NCI-H69 (cell line): ENCODE measurements at regions not wholly inside any gene's neighbourhood (a gene's known extent, or its start where the extent isn't known, plus 50 kb on each side); places are given as distances from the start of the nearest gene placed in this dataset.
A peak's percentile ranks its signal among the peaks of the same experiment; 100 is the strongest.

Experiments
- DNase-seq: peaks from one replicate; lab custom pipeline; 2025; lab: John Stamatoyannopoulos, UW

DNA sequence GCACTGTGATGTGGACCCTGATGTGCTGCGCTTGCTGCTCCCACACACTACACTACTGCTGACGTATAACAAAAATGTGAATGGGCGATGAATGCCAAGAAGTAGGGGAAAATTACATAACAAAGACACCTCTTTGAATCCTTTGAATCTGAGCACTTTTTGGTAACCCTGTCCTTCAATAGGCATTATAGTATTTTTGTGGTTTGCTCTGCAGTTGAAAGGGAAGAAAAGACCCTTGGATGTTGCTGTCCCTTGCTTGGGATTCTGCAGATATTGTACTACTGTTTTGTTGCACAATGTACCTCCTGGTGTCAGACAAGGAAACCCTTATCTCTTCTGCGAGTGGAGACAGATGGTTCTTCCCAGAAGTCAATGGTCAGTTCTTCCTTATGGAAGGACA, 124.8 kb upstream of the UBE3A start:
- no peak for DNase-seq

DNA sequence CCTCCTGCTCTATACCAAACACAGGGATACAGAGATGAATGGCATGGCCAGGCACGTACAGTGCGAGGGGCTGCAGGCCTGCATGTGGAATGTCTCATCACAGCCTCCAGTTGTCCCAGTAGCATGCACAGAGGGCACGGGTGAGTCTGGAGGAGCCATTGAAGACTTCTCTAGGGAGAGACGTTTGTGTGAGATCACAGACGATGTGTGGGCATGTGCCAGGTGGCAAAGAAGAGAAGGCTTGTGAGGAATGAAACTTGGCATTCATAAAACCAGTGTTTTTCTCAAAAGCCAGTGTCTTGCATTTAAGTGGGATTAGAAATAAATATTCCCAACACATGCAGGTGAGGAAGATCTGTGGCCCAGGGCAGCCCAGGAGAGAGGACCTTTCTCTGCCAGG, 119.1 kb upstream of the UBE3A start:
- no peak for DNase-seq

GRCh38 chr15:25556136-25556535, 117.3 kb upstream of the UBE3A start:
- DNase-seq = no peak

DNA sequence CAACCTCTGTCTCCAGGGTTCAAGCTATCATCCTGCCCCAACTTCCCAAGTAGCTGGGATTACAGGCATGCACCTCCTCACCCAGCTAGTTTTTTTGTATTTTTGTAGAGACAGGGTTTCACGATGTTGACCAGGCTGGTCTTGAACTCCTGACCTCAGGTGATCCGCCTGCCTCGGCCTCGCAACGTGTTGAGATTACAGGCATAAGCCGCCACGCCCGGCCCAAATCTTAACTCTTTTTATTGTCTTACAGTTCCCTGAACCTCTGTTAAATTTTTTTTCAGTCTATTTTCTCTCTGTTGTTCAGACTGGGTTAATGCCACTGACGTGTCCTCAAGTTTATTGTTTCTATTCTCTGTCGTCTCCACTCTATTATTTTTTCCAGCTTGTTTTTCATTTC, 115.8 kb upstream of the UBE3A start:
- no peak for DNase-seq

- no peak for DNase-seq
These were observed 109.8 kb upstream of the UBE3A start for GRCh38 chr15:25548600-25548999.

GRCh38 chr15:25545889-25546288, 107.1 kb upstream of the UBE3A start:
- no peak for DNase-seq

GRCh38 chr15:25545017-25545416, 106.2 kb upstream of the UBE3A start:
- no peak for DNase-seq

DNA sequence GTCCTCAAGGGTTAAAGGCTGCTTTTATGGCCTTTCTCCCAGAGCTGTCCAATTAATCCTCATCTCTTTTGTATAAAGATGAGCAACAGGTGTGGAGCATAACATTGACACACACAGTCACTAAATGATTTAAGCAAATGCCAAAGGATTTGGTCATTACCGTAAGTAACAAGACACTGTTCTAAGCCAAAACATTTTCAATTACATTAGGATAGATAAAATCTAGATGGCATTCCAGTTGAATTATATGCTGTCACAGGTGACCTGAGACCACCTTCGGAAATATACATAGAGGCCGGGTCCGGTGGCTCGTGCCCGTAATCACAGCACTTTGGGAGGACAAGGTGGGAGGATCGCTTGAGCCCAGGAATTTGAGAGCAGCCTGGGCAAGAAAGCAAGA, 105.3 kb upstream of the UBE3A start:
- DNase-seq = no peak

- peak; percentile 7 for DNase-seq
These were observed 104.4 kb upstream of the UBE3A start for GRCh38 chr15:25543196-25543595.

DNA sequence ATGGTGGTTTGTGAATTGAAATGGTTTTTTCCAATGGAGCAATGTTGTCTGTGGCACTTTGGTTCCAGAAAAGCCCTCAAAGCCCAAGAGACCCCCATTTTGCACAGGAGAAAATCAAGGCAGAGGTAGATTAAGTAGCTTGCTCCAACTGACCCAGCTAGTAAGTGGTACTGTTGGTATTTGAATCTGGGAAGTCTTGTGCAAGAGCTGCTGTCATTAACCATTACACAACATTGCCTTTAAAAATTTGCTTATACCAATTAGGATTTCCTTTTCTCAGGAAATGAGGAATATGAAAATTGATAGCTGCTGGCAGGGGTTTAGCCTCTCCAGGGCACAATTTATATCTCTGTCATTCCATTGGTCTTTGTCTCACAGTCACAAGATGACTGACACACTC, 102.4 kb upstream of the UBE3A start:
- DNase-seq = no peak

GRCh38 chr15:25536801-25537611, 98.2 kb upstream of the UBE3A start:
- no peak for DNase-seq

DNA sequence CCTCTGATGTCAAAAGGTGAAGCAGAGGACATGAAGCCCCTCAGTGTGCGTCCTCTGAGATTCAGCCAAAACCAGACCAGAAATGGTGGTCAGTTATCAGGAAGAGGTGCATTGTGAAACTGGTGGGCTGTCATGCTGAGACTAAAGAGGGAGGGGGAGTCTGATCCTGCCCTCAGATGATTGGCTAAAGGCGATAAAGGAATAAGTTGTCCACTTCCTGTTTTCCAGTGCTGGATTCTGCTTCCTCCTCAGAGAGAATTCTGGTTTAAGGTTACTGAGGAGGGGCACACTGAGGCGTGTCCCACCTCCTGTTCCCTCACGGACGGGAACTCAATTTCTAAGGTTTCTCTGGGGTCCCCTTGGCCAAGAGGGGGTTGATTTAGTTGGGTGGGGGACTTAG, 97.0 kb upstream of the UBE3A start:
- no peak for DNase-seq

DNA sequence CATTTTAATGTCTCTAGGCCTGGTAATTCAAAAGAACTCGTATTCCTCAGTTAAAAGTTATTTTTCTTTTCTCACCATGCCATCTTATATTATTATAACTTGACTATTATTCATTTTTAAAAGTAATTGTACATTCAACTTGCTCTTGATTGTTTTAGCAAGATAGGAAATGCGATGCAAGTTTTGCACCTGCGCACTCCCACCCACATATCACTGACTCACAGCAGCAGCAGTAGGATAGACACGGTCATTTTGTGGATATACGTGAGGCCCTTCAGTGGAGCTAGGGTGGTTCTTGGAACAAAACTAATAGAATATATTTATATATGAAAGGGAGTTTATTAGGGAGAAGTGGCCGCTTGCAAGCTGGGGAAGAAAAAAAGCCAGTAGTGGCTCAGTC, 95.5 kb upstream of the UBE3A start:
- no peak for DNase-seq

DNA sequence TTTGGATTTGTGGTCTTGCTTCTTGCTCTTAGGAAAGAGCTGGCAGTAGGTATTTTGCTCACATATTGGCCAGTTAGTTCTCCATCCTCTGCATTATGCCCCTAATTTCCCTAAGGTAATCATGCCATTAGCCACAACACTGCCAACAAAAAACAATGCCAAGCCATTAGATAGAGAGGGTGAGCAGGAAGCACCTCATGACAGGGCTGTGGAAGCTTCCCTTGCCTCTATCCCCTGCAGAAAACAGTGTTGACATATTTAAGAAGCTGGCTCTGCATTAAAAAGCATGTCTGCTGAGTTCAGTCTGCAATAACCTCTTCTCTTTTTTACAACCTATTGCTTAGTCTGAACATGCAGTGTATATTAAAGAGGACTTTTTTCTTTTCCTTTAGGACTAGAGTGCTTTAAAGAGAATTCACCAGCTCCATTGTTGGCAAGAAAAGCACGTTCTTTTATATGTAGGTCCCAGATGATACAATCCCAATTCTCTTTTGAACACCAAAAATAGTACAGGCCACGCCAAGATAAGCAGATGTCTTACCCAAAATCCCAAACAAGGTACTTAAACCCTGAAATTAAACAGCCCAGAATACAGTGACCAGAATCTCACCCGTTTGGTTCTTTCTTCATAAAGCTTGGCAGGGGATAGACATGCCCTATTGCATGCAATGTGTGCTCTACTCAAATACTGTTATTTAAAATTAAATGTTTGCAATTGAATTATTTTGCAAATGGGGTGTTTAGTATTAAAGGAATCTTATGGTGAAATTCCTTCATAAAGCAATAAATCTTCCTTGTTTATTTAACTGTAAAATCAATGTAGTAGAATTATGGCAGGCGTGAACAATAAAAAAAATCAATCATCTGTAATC, 93.7 kb upstream of the UBE3A start:
- DNase-seq = no peak

- no peak for DNase-seq
These were observed 91.0 kb upstream of the UBE3A start for GRCh38 chr15:25529774-25530173.

- DNase-seq = no peak
These were observed 88.3 kb upstream of the UBE3A start for GRCh38 chr15:25527118-25527517.

- DNase-seq = no peak
These were observed 86.9 kb upstream of the UBE3A start for GRCh38 chr15:25525741-25526140.

GRCh38 chr15:25515633-25516032, 76.8 kb upstream of the UBE3A start:
- no peak for DNase-seq

- DNase-seq = no peak
These were observed 75.7 kb upstream of the UBE3A start for GRCh38 chr15:25514522-25514921.

DNA sequence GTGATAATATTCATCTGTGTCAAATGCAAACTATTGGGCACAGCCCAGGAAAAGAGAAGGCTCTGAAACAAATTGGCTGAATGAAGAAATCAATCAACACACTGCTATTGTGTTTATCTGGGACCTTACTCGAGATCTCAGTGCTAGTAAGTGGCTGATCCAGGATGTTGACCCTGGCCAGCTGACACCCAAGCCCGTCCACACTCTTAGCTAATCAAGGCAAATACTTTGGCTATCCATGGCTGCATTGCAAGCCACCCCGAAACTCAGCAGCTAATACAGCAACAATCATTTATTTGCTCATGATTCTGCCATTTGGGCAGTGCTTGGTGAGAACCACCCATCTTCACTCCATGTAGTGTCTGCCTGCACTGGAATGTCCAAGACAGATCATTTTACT, 74.1 kb upstream of the UBE3A start:
- no peak for DNase-seq

GRCh38 chr15:25510146-25510545, 71.3 kb upstream of the UBE3A start:
- DNase-seq = no peak

GRCh38 chr15:25509703-25510102, 70.9 kb upstream of the UBE3A start:
- no peak for DNase-seq

- DNase-seq = peak; percentile 53
These were observed 69.7 kb upstream of the UBE3A start for GRCh38 chr15:25508369-25509002.
